ENCODE measurements at regions not wholly inside any gene's neighbourhood (a gene's known extent, or its start where the extent isn't known, plus 50 kb on each side); places are given as distances from the start of the nearest gene placed in this dataset.

DNA sequence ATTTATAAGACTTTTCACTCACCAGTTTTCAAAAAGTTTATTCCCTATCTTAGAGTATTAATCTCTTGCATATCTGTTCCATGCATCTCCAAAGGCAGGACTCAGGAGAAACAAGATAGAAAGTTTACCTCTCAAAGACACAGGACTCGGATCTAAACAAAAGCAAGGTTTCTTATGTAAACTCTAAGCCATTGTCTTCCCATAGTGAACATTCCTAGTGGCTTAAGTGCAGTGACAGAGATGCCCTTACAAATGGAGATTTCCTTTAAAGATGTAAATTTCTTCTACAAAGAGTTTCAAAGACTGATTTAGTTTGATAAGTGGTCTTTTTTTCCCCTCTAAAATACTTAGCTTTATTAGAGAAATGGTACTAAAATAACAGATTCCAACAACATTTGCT is 209.8 kb downstream of the ACTR3B start:
- TF ChIP-seq, protein P1, sequence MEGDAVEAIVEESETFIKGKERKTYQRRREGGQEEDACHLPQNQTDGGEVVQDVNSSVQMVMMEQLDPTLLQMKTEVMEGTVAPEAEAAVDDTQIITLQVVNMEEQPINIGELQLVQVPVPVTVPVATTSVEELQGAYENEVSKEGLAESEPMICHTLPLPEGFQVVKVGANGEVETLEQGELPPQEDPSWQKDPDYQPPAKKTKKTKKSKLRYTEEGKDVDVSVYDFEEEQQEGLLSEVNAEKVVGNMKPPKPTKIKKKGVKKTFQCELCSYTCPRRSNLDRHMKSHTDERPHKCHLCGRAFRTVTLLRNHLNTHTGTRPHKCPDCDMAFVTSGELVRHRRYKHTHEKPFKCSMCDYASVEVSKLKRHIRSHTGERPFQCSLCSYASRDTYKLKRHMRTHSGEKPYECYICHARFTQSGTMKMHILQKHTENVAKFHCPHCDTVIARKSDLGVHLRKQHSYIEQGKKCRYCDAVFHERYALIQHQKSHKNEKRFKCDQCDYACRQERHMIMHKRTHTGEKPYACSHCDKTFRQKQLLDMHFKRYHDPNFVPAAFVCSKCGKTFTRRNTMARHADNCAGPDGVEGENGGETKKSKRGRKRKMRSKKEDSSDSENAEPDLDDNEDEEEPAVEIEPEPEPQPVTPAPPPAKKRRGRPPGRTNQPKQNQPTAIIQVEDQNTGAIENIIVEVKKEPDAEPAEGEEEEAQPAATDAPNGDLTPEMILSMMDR (conservative IDR thresholded peaks at IDR 0.05; ENCODE audit: low read depth, low read length): no peak
- H3K4me3 ChIP-seq (ENCODE audit: low read depth, low read length): no peak overlapping the region
- no peak for DNase-seq (ENCODE audit: low read depth)

- TF ChIP-seq, protein P1 (conservative IDR thresholded peaks at IDR 0.05; ENCODE audit: low read depth, low read length): no peak
- no peak overlapping the region for H3K4me3 ChIP-seq (ENCODE audit: low read depth, low read length)
- DNase-seq (ENCODE audit: low read depth): no peak
Measured at GRCh38 chr7:152969839-152970238, 210.3 kb downstream of the ACTR3B start.

GRCh38 chr7:152970481-152970880 is 210.9 kb downstream of the ACTR3B start:
- DNase-seq (ENCODE audit: low read depth): no peak
- TF ChIP-seq, protein P1 (conservative IDR thresholded peaks at IDR 0.05; ENCODE audit: low read depth, low read length): no peak

DNA sequence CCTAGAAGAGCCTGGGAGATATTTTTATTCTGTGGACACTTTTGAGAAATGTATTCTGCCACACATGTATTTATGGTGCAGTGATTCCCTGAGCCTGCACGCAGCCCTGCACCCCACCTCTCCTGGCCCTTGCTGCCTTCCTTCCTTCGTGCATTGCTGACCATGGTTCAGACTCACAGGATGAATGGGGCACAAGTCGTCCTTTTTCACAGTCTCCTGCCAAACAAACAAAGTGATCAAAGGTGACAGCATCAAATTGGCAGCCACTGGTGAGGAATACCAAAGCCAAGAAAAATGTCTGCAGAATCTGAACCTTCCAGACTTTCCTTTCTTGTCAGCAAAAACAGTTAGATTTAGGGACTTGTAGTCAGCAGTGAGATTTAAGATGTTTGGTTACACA is 215.0 kb downstream of the ACTR3B start:
- TF ChIP-seq, protein P1 (conservative IDR thresholded peaks at IDR 0.05; ENCODE audit: low read depth, low read length): no peak
- no peak for DNase-seq (ENCODE audit: low read depth)
- H3K4me3 ChIP-seq (ENCODE audit: low read depth, low read length): no peak overlapping the region

More at GRCh38 chr7:152970481-152970880, 210.9 kb downstream of the ACTR3B start:
- H3K4me3 ChIP-seq (ENCODE audit: low read depth, low read length): no peak overlapping the region

DNA sequence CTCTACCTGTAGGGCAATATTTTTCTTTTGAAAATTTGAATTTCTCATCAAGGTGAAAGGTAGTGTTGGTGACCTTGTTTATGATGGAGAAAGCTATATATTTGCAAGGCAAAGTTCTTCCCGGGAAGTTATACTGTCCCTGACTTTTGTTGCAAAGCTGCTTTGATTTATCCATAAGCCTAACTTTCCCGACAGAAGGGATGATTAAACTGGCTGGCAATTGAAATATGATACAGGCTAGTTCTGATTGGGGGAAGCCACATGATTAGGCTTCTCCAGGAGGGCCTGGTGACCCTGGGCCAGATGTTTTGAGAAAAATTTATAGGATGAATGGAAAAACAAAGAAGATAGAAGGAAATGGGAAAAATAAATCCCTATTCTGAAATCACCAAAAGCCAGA is 215.5 kb downstream of the ACTR3B start:
- DNase-seq (ENCODE audit: low read depth): no peak
- H3K4me3 ChIP-seq (ENCODE audit: low read depth, low read length): no peak overlapping the region
- TF ChIP-seq, protein P1 (conservative IDR thresholded peaks at IDR 0.05; ENCODE audit: low read depth, low read length): no peak

GRCh38 chr7:152979376-152979775 is 219.8 kb downstream of the ACTR3B start:
- TF ChIP-seq, protein P1 (conservative IDR thresholded peaks at IDR 0.05; ENCODE audit: low read depth, low read length): no peak
- DNase-seq (ENCODE audit: low read depth): no peak
- H3K4me3 ChIP-seq (ENCODE audit: low read depth, low read length): no peak overlapping the region

- no peak overlapping the region for H3K4me3 ChIP-seq (ENCODE audit: low read depth, low read length)
- TF ChIP-seq, protein P1 (conservative IDR thresholded peaks at IDR 0.05; ENCODE audit: low read depth, low read length): no peak
- DNase-seq (ENCODE audit: low read depth): no peak
Measured at GRCh38 chr7:152984421-152984820, 224.9 kb downstream of the ACTR3B start.
